Uterus (tissue), 2 donors: ENCODE measurements at regions not wholly inside any gene's neighbourhood (a gene's known extent, or its start where the extent isn't known, plus 50 kb on each side); places are given as distances from the start of the nearest gene placed in this dataset.

Experiments
- CTCF ChIP-seq, 4 experiments: fragments of 200-600 bp in 2 of 4; fragments of 450-650 bp in 2 of 4; sonication (generic) in 2 of 4; IDR thresholded peaks; one replicate each; pipeline ENCODE4 v1.5.1; 2016 to 2019; ENCODE audit warnings: antibody characterized with exemption in 4 of 4, mild to moderate bottlenecking in 2 of 4, moderate library complexity in 1 of 4
- POLR2A ChIP-seq, 2 donors: fragments of 450-650 bp; IDR thresholded peaks; one replicate each; pipeline ENCODE4 v1.6.1; 2016; ENCODE audit warnings: antibody characterized with exemption in 2 of 2, mild to moderate bottlenecking in 1 of 2, moderate library complexity in 1 of 2

- TF ChIP-seq CTCF (IDR thresholded peaks at IDR 0.05), result no peak
- no peak for TF ChIP-seq POLR2A (IDR thresholded peaks at IDR 0.05)
Measured at GRCh38 chr12:75954749-75955148, 76.8 kb downstream of the PHLDA1 start.
